GM12891 (cell line): ENCODE measurements at regions not wholly inside any gene's neighbourhood (a gene's known extent, or its start where the extent isn't known, plus 50 kb on each side); places are given as distances from the start of the nearest gene placed in this dataset.

Experiments used
- POLR2A ChIP-seq: IDR thresholded peaks from 2 replicates; pipeline ENCODE4 v1.6.1; 2011; ENCODE audit warnings: low read depth, low read length, control low read depth
- POLR2AphosphoS5 ChIP-seq: IDR thresholded peaks from 2 replicates; pipeline ENCODE4 v1.6.1; 2011; ENCODE audit warnings: low read depth, low read length, control low read depth
- TAF1 ChIP-seq: IDR thresholded peaks from 2 replicates; pipeline ENCODE4 v1.6.1; 2011; ENCODE audit warnings: low read depth, low read length, control low read depth

DNA sequence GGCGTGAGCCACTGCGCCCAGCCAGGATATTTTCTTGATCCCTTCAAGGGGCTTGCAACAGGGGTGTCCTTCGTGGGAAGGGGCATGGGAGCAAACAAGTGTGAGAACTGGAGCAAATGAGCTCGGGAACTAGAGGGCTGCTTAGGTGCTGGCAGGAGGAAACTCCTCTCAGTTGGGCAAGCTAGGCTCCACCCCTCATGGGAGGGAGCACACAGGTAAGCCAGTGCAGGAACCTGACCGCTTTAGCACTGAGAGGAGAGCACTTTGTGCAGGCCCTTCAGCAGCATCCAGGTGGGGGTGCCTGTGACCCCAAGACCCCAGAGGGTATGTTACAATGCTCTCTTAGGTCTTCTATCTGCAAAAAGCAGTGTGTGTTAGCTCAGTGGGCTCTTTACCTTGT is 755.4 kb upstream of the MDGA2 start:
- TF ChIP-seq POLR2AphosphoS5 = no peak
- no peak for TF ChIP-seq POLR2A
- no peak for TF ChIP-seq TAF1
